Stimulated activated memory B cell treated with anti-CD40 and anti-IgM and Interleukin-4, amounts not matched to agents 10 μg/mL and 1 μg/mL and 100 μg/mL, for 72 hours (primary cell): ENCODE measurements at regions not wholly inside any gene's neighbourhood (a gene's known extent, or its start where the extent isn't known, plus 50 kb on each side); places are given as distances from the start of the nearest gene placed in this dataset.
A peak's percentile ranks its signal among the peaks of the same experiment; 100 is the strongest.
"Not testable (repeated sequence)": the region's sequence is repeated elsewhere in the genome, so short reads cannot be mapped to it uniquely, and the experiment has no call there.

Experiments used
- ATAC-seq: fragments of 150-1000 bp; cut with Tn5 transposase; 2 replicates; pipeline ENCODE4 v1.10.0; 2021
- H3K27ac Mint-ChIP-seq: one replicate; pipeline ENCODE4 v1.8.0; 2022; ENCODE audit warnings: mild to moderate bottlenecking, mixed read lengths
- H3K27me3 Mint-ChIP-seq: one replicate; pipeline ENCODE4 v1.8.0; 2022; ENCODE audit warnings: mixed read lengths
- H3K36me3 Mint-ChIP-seq: one replicate; pipeline ENCODE4 v1.8.0; 2022; ENCODE audit warnings: mixed read lengths
- H3K4me1 Mint-ChIP-seq: one replicate; pipeline ENCODE4 v1.8.0; 2022; ENCODE audit warnings: mixed read lengths
- H3K4me3 Mint-ChIP-seq: one replicate; pipeline ENCODE4 v1.8.0; 2022; ENCODE audit warnings: mild to moderate bottlenecking, moderate library complexity, mixed read lengths
- H3K9me3 Mint-ChIP-seq: one replicate; pipeline ENCODE4 v1.8.0; 2022; ENCODE audit warnings: mixed read lengths

DNA sequence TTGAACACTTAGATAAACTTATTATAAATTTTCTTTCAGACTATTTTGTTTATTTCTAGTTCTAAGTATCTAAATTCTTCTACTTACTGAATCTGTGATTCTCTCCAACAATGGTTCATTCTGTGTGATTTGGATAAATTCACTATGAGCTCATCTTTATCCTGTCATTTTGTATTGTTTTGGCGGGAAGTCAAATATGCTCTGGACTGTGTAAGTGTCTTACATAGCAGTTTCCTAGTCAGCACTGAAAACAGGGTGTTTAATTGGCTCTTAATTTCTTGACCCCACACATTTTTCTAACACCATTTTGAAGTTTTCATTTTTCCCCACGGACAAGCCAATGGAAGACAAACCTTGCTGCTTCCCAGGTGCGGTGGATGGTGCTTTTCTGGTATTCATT lies 207.0 kb upstream of the ACO1 start:
- Mint-ChIP-seq H3K27me3 (no peaks in the 10 kb centered on the region), H3K27ac (no peak overlapping the region), H3K4me3 (no peak overlapping the region), H3K36me3 (no peaks in the 10 kb centered on the region), H3K9me3 (peaks cover 5% of the 10 kb centered on the region), H3K4me1 (no peaks in the 10 kb centered on the region)
- ATAC-seq = no peak

DNA sequence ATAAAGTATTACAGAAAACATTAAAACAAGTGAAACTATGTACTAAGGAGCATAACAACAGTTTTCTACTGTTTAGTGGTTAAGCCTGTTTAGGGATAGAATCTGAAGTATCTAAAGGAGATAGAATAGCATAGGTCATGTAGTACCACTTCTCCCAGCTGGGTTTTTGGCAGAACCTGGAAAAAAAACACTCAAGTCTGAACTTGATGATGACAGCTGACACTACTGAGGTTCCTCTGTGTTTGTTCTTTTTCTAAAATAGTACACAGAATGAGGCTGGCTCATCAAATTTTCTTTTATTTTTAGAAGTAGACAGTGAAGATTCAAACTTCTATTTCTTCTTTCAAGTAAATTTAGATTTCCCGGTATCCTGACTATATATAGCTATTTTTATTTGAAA lies 203.8 kb upstream of the ACO1 start:
- Mint-ChIP-seq H3K9me3 (peaks cover 6% of the 10 kb centered on the region), H3K4me1 (no peaks in the 10 kb centered on the region), H3K27ac (no peak overlapping the region), H3K4me3 (no peak overlapping the region), H3K36me3 (no peaks in the 10 kb centered on the region), H3K27me3 (no peaks in the 10 kb centered on the region)
- ATAC-seq = no peak

DNA sequence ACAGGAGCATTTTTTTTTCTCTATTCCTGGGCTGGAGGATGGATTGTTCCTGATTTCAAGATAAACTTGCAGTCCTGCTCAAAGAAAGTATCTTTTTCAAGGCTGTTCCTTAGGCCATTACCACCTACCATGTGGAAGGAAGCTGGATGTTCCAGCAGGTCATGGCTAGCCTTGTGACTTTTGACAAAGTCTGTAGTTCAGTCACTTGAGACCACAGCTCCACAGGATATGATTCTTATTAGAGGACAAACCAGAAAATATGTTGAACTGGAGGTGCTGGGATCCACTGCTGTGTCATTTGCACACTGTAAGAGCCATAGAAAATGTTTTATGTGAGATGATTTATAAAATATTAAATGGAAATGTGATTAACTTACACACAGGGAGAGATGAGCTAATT lies 184.2 kb upstream of the ACO1 start:
- H3K9me3 Mint-ChIP-seq = peaks cover 4% of the 10 kb centered on the region
- no peak overlapping the region for H3K4me3 Mint-ChIP-seq
- no peaks in the 10 kb centered on the region for H3K27me3 Mint-ChIP-seq
- no peak for ATAC-seq
- H3K27ac Mint-ChIP-seq = no peak overlapping the region
- no peaks in the 10 kb centered on the region for H3K36me3 Mint-ChIP-seq
- H3K4me1 Mint-ChIP-seq = no peaks in the 10 kb centered on the region

DNA sequence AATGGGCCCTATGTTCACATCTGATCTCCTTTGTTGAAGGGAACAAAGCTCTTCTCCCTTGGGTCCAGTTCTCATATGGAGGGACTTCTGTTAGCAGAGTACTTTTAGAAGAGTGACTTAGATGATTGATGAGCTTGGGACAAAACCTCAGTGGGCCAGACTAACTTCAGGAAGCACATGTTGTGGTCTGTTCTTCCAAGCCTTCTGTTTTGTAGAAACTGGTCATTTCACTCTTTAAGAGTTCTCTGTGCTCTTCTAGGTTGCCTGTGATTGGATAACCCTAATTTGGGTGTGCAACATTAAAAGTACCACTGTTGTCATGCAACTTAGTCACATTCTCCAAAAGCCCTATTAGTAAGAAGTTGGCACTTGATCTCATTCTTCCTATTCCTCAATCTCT lies 183.5 kb upstream of the ACO1 start:
- Mint-ChIP-seq H3K4me3 (no peak overlapping the region), H3K4me1 (no peaks in the 10 kb centered on the region), H3K27me3 (no peaks in the 10 kb centered on the region), H3K9me3 (no peaks in the 10 kb centered on the region), H3K27ac (no peak overlapping the region), H3K36me3 (no peaks in the 10 kb centered on the region)
- no peak for ATAC-seq

DNA sequence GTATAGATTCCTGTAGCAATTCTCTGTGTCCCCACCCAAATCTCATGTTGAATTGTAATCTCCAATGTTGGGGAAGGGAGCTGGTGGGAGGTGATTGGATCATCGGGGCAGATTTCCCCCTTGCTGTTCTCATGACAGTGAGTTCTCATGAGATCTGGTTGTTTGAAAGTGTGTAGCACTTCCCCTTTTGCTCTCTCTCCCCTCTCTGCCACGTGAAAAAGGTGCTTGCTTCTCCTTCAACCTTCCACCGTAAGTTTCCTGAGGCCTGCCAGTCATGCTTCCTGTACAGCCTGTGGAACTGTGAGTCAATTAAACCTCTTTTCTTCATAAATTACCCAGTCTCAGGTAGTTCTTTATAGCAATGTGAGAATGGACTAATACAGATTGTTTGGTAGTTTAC lies 175.3 kb upstream of the ACO1 start:
- H3K27me3 Mint-ChIP-seq, H3K4me1 Mint-ChIP-seq, H3K36me3 Mint-ChIP-seq, ATAC-seq, H3K4me3 Mint-ChIP-seq, H3K27ac Mint-ChIP-seq, H3K9me3 Mint-ChIP-seq: not testable (repeated sequence)

DNA sequence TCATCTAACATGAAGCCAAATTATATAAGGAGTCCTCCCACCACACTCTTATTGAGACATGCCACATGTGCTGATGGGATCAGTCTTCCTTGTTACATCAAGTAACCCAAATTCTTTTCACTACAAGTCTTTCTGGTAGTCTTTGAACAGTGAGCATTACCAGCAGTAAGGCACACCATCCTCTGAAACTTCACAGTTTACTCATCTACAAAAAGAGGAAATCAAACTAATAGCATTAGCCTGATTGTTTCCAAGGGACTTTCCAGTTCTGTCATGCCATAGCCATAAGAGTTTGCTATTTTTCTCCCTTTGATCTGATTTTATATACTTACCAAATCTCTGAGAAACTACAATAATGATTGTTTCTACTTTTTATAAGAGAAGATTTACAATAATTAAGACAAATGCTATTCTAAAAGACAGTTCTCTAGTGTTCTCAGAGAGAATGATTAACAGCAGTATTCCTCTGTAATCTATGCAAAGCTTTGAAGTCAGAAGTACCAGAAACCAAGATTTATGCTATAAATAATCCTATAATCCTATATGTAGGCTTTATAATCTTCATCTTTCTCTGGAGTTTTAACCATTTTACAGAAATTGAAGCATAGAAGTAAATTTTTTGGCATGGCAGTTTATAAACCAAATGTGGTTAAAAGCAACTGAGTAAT lies 166.2 kb upstream of the ACO1 start:
- H3K36me3 Mint-ChIP-seq = no peaks in the 10 kb centered on the region
- H3K4me3 Mint-ChIP-seq = no peak overlapping the region
- H3K27ac Mint-ChIP-seq = no peak overlapping the region
- no peaks in the 10 kb centered on the region for H3K4me1 Mint-ChIP-seq
- peaks cover 2% of the 10 kb centered on the region for H3K9me3 Mint-ChIP-seq
- peak; percentile 34 for ATAC-seq
- peaks cover 6% of the 10 kb centered on the region for H3K27me3 Mint-ChIP-seq

DNA sequence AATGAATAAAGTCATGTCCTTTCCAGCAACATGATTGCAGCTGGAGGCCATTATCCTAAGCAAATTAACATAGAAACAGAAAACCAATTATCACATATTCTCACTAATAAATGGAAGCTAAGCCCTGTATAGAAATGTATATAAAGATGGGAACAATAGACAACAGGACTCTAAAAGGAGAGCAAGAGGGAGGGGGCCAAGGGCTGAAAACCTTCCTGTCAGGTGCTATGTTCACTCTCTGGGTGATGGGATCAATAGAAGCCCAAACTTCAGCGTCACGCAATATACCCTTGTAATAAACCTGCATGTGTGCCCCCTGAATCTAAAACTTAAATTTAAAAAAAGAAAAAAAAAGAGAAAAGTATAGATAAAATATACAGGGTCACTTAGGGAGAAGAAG lies 163.7 kb upstream of the ACO1 start:
- H3K36me3 Mint-ChIP-seq = no peaks in the 10 kb centered on the region
- H3K27me3 Mint-ChIP-seq = peaks cover 6% of the 10 kb centered on the region
- no peak for ATAC-seq
- no peak overlapping the region for H3K27ac Mint-ChIP-seq
- no peaks in the 10 kb centered on the region for H3K4me1 Mint-ChIP-seq
- no peak overlapping the region for H3K4me3 Mint-ChIP-seq
- H3K9me3 Mint-ChIP-seq = peaks cover 2% of the 10 kb centered on the region

DNA sequence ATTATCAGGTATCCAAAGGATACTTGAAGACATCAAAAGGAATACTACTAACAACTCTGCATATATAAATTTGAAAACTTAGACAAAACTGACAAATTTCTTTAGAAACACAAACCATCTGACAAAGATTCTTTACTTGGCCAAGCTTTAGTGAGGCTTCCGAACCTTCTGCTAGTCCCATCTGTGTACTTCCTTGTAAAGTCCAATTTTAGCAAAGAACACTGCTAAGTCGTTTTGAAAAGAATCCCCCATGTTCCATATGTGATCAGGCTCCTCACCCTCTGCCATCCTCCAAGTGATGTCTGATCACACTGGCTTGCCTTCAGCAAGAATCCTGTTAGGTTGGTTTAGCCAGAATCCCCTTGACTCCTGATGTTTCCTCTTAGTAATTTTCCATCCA lies 150.0 kb upstream of the ACO1 start:
- ATAC-seq = no peak
- Mint-ChIP-seq H3K27ac (no peak overlapping the region), H3K4me3 (no peak overlapping the region), H3K9me3 (no peaks in the 10 kb centered on the region), H3K4me1 (no peaks in the 10 kb centered on the region), H3K36me3 (no peaks in the 10 kb centered on the region), H3K27me3 (peaks cover 6% of the 10 kb centered on the region)

DNA sequence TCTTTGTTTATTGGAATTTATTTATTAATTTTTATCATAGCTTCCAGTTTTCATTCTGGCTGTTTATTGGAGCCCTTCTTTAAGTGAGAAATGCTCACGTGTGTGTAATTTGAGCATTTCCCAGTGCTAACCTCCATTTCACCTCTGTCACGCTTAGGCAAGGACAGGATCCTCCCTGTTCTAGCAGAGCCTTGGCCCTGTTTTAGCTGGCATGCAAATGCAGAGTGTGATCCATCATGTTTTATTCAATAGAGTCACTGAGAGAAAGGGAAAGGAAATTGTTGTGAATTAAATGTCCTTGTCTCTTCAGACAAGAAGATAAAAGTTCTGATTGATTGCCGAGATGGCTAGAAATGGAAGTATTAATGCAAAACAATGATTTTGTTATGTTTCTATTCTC lies 137.3 kb upstream of the ACO1 start:
- no peaks in the 10 kb centered on the region for H3K36me3 Mint-ChIP-seq
- H3K9me3 Mint-ChIP-seq = no peaks in the 10 kb centered on the region
- no peaks in the 10 kb centered on the region for H3K27me3 Mint-ChIP-seq
- H3K4me1 Mint-ChIP-seq = no peaks in the 10 kb centered on the region
- H3K27ac Mint-ChIP-seq = no peak overlapping the region
- H3K4me3 Mint-ChIP-seq = no peak overlapping the region
- ATAC-seq = no peak

DNA sequence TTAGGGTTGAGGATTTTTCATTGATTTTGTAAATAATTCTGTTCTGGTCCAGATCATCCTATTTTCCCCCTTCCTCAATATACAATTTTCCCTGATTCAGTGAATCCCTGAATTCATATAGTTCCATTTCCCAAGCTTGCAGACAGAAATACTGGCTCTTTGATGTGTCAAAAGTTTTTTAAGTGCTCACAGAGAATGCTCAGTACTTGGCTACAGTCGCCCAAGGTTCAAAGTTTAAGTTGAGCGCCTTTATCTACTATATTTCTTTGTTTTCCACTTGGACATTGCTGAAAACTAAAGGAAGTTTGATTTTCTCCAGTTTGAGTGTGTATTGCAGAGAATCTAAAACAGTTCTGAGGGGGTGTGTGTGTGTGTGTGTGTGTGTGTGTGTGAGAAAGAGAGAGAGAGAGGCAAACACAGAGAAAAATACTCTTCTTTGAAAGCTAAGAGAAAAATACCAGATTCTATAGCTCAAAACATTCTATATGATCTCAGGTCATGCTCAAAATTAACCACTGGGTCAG lies 136.2 kb upstream of the ACO1 start:
- Mint-ChIP-seq H3K9me3 (no peaks in the 10 kb centered on the region), H3K4me1 (no peaks in the 10 kb centered on the region), H3K27ac (no peak overlapping the region), H3K4me3 (no peak overlapping the region), H3K36me3 (no peaks in the 10 kb centered on the region), H3K27me3 (no peaks in the 10 kb centered on the region)
- ATAC-seq = no peak

DNA sequence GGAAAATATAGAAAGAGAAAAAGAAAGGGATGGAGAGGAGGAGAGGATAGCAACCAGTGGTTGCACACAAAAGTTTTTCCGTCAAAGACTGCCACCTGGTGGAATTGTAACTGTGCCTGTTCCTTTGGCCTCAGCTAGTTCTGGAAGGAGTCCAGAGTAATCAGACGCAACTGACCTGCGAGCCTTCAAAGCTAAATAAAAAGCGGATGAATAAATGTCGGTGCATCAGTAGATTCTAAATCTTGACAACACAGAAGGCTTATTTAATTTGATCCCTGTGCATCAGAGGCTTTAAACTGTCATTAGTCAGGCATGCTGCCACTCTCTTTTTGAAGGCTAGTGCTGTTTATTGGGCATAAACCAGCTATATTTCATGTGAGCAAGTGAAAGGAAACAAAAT lies 132.9 kb upstream of the ACO1 start:
- Mint-ChIP-seq H3K27me3 (no peaks in the 10 kb centered on the region), H3K4me3 (no peak overlapping the region), H3K4me1 (no peaks in the 10 kb centered on the region), H3K27ac (no peak overlapping the region), H3K9me3 (peaks cover 3% of the 10 kb centered on the region), H3K36me3 (no peaks in the 10 kb centered on the region)
- no peak for ATAC-seq

DNA sequence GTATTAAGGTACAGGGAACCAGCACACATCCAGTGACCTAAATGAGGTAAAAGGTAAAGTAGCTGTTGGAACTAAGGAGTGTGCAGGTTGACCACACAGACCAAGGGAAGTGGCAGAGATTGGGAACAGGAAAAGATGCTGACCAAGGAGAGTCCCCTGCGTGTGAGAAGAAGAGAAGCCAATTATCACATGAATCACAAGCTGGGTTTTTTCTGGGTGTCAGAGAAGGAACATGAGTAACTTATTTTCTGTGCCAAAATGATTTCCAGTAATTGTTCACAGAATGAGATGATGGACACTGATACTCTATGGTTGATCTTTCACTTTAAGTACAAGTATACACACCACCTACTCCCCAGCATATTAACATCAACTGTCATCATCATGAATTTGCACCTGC lies 130.7 kb upstream of the ACO1 start:
- no peak for ATAC-seq
- H3K36me3 Mint-ChIP-seq = no peaks in the 10 kb centered on the region
- H3K27me3 Mint-ChIP-seq = no peaks in the 10 kb centered on the region
- no peak overlapping the region for H3K27ac Mint-ChIP-seq
- no peak overlapping the region for H3K4me3 Mint-ChIP-seq
- H3K4me1 Mint-ChIP-seq = no peaks in the 10 kb centered on the region
- peaks cover 3% of the 10 kb centered on the region for H3K9me3 Mint-ChIP-seq

DNA sequence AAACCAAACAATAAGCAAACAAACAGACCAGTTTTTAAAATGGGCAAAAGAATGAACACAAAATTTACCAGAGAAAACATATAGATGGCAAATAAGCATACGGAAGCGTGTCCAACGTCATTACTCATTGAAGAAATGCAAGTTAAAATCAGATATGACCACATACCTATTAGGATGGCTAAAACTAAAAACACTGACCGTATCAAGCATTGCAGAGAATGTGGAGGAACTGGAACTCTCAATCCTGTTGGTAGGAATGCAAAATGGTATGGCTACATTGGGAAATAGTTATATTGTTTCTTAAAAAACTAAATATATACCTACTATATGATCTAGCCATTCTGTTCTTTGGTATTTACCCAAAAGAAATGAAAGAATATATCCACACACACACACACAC lies 129.4 kb upstream of the ACO1 start:
- Mint-ChIP-seq H3K36me3 (no peaks in the 10 kb centered on the region), H3K27me3 (no peaks in the 10 kb centered on the region), H3K27ac (no peak overlapping the region), H3K4me3 (no peak overlapping the region), H3K4me1 (no peaks in the 10 kb centered on the region), H3K9me3 (peaks cover 3% of the 10 kb centered on the region)
- no peak for ATAC-seq

DNA sequence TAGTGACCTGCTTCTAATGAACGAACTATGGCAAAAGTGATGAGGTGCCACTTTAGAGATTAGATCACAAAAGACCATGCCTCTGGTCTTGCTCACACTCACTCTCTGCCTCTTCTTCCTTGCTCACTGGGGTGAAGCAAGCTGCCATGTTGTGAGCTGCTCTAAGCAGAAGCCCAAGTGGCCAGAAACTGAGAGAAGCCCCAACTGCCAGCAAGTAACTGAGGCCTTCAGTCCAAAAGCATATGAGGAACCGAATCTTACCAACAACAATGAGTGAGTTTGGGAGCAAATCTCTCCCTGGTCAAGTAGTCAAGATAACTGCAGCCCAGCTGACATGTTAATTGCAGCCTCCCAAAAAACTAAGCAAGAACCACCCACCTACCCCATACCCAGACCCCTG lies 126.0 kb upstream of the ACO1 start:
- Mint-ChIP-seq H3K27me3 (no peaks in the 10 kb centered on the region), H3K4me1 (no peaks in the 10 kb centered on the region), H3K36me3 (no peaks in the 10 kb centered on the region), H3K27ac (no peak overlapping the region), H3K9me3 (peaks cover 3% of the 10 kb centered on the region), H3K4me3 (no peak overlapping the region)
- no peak for ATAC-seq

DNA sequence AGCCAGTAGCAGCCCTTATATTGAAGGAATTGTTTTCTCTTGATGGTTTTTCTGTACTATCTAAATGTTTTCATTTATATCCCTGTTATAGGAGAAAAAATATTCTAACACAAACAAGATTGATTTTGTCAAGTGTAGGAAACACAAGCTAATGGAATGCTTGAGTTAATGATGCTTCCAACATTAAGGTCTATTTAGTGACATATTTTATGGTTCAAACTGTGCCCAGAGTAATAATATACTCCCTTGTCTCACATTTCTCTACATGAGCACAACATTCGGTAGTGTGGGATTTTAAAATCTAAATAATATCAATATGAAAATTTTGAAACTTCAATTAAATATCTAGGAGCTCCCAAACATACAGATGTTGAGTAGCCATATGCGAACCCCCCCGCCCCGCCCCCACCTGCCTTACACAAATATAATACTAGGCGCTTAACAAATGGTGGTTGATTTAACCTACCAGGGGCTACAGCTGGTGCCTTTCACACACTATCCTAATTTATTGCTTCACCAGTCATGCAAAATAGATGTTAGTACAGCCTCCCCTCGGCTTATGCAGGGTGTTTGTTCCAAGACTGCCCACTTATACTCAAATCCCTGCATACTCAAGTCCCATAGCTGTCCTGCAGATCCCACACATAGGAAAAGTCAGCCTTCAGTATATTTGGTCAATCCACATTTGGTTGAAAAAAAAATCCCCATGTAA lies 124.1 kb upstream of the ACO1 start:
- no peak for ATAC-seq
- Mint-ChIP-seq H3K4me3 (no peak overlapping the region), H3K27ac (no peak overlapping the region), H3K27me3 (no peaks in the 10 kb centered on the region), H3K4me1 (no peaks in the 10 kb centered on the region), H3K36me3 (no peaks in the 10 kb centered on the region), H3K9me3 (peaks cover 3% of the 10 kb centered on the region)

DNA sequence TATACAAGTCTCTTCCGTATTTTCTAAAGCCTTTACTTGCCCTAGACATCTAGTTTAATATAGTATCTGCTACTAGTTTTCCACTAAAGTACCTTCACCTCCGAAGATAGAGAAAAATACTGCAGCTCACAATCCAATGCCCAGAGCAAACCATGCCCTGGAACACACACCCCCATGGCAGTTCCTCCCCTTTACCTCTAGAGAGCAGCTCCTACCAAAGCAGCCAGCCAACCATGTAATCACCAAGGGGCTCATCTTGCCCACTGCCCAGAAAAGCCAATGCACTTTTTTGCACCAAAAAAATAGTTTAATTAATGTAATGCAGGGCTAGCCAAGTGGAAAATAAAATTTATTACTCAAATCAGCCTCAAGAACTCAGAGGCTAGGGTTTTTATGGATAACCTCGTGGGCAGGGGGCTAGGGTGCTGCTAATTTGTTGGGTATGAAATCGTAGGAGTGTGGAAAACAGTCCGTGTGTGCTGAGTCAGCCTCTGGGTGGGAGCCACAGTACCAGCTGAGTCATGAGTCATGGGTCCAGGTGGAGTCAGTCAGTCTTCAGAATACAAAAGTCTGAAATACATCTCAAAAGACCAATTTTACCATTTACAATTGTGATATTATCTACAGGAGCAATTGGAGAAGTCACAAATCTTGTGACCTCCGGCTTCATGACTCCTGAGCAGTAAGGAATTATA lies 120.1 kb upstream of the ACO1 start:
- Mint-ChIP-seq H3K4me3 (no peak overlapping the region), H3K27me3 (no peaks in the 10 kb centered on the region), H3K27ac (no peak overlapping the region), H3K4me1 (no peaks in the 10 kb centered on the region), H3K36me3 (no peaks in the 10 kb centered on the region), H3K9me3 (no peaks in the 10 kb centered on the region)
- ATAC-seq = no peak
